H1 (cell line): ENCODE measurements at regions not wholly inside any gene's neighbourhood (a gene's known extent, or its start where the extent isn't known, plus 50 kb on each side); places are given as distances from the start of the nearest gene placed in this dataset.

Source experiments
- CTCF ChIA-PET: fragments of 300-600 bp; sonication (Branson Sonifier 250); formaldehyde crosslinking; loops from one replicate; lab custom pipeline; 2021; ENCODE audit not compliant: partially characterized antibody; lab: Charles Lee
- POLR2A ChIA-PET: fragments of 300-600 bp; sonication (Branson Sonifier 250); formaldehyde crosslinking; loops from one replicate; lab custom pipeline; 2021; ENCODE audit warnings: inconsistent platforms; ENCODE audit not compliant: partially characterized antibody; lab: Charles Lee
- DNase-seq, 2 experiments: peaks; one replicate each; pipeline versions ENCODE4 v3.0.0 to v3.0.0-alpha.2; 2010 to 2022; ENCODE audit warnings: low spot score in 2 of 2, low read depth in 1 of 2, mixed read lengths in 1 of 2
- FAIRE-seq: peaks from 2 replicates; lab custom pipeline; 2011; peaks lifted over from hg19 to GRCh38; lab: Jason Lieb, UNC
- H2AFZ ChIP-seq: 2 replicates; pipeline ENCODE4 v1.8.1; 2012; ENCODE audit warnings: low read length, inconsistent platforms
- H2AK5ac ChIP-seq: 2 replicates; pipeline ENCODE4 v1.6.1; 2013; ENCODE audit warnings: low read depth, low read length
- H2BK120ac ChIP-seq: replicated peaks from 2 replicates; pipeline ENCODE3; 2013; ENCODE audit warnings: low read depth, low read length, inconsistent platforms
- H2BK12ac ChIP-seq: 2 replicates; pipeline ENCODE4 v1.6.1; 2013; ENCODE audit warnings: low read depth, low read length
- H2BK15ac ChIP-seq: 2 replicates; pipeline ENCODE4 v1.6.1; 2013; ENCODE audit warnings: low read length
- H2BK20ac ChIP-seq: 2 replicates; pipeline ENCODE4 v1.6.1; 2013; ENCODE audit warnings: low read length
- H2BK5ac ChIP-seq: 2 replicates; pipeline ENCODE4 v1.6.1; 2013; ENCODE audit warnings: low read depth, low read length
- H3K14ac ChIP-seq: 2 replicates; pipeline ENCODE4 v1.6.1; 2013; ENCODE audit warnings: inconsistent platforms; ENCODE audit not compliant: insufficient read length
- H3K18ac ChIP-seq: 2 replicates; pipeline ENCODE4 v1.6.1; 2013; ENCODE audit warnings: low read length; ENCODE audit errors: extremely low read depth
- H3K23ac ChIP-seq: 2 replicates; pipeline ENCODE4 v1.6.1; 2013; ENCODE audit warnings: inconsistent platforms; ENCODE audit not compliant: insufficient read length
- H3K23me2 ChIP-seq: 2 replicates; pipeline ENCODE4 v1.6.1; 2013; ENCODE audit warnings: low read depth, low read length
- H3K27ac ChIP-seq: 2 replicates; pipeline ENCODE4 v1.6.1; 2011; ENCODE audit warnings: low read depth, low read length, inconsistent platforms
- H3K27me3 ChIP-seq, 4 experiments: replicated peaks in 1 of 4; 1 replicate in 1 of 4; 2 replicates in 3 of 4; pipeline versions ENCODE4 v1.6.1 to v1.8.1; 2011 to 2013; ENCODE audit warnings: low read length in 3 of 4, mild to moderate bottlenecking in 3 of 4, inconsistent platforms in 2 of 4, mixed read lengths in 2 of 4, moderate library complexity in 1 of 4; ENCODE audit not compliant: control insufficient read depth in 3 of 4, insufficient read depth in 3 of 4; ENCODE audit errors: extremely low read depth in 1 of 4
- H3K36me3 ChIP-seq, 4 experiments: 2 replicates each; pipeline versions ENCODE4 v1.6.1 to v1.8.1; 2011 to 2013; ENCODE audit warnings: mild to moderate bottlenecking in 4 of 4, low read length in 3 of 4, moderate library complexity in 2 of 4, control low read depth in 1 of 4, inconsistent platforms in 1 of 4; ENCODE audit not compliant: insufficient read depth in 4 of 4, control insufficient read depth in 2 of 4
- H3K4ac ChIP-seq: replicated peaks from 2 replicates; pipeline ENCODE3; 2013; ENCODE audit warnings: low read length, low read depth, mixed read lengths, inconsistent platforms; ENCODE audit not compliant: insufficient read length
- H3K4me1 ChIP-seq, 4 experiments: replicated peaks in 1 of 4; 1 replicate in 1 of 4; 2 replicates in 3 of 4; pipeline versions ENCODE4 v1.6.1 to v1.8.1; 2011 to 2013; ENCODE audit warnings: low read length in 3 of 4, inconsistent platforms in 2 of 4, mixed read lengths in 1 of 4; ENCODE audit not compliant: insufficient read depth in 4 of 4, control insufficient read depth in 3 of 4
- H3K4me2 ChIP-seq, 2 experiments: 2 replicates each; pipeline versions ENCODE4 v1.6.1 to v1.8.1; 2011 to 2013; ENCODE audit warnings: low read depth in 2 of 2, low read length in 2 of 2, control low read depth in 1 of 2, inconsistent platforms in 1 of 2, mild to moderate bottlenecking in 1 of 2; ENCODE audit not compliant: insufficient read depth in 1 of 2
- H3K4me3 ChIP-seq, 4 experiments: fragments of 200-600, 300-600 bp in 1 of 4; sonication (generic), shearing (Covaris generic), sonication (Bioruptor Twin) in 1 of 4; 2 replicates each; pipeline versions ENCODE4 v1.5.1 to v1.8.1; 2011 to 2016; ENCODE audit warnings: low read length in 4 of 4, low read depth in 3 of 4, control low read depth in 2 of 4, inconsistent platforms in 2 of 4, mild to moderate bottlenecking in 2 of 4, mixed read lengths in 1 of 4, moderate library complexity in 1 of 4; ENCODE audit not compliant: insufficient read depth in 2 of 4; ENCODE audit errors: extremely low read depth in 1 of 4
- H3K56ac ChIP-seq: replicated peaks from 2 replicates; pipeline ENCODE3; 2013; ENCODE audit warnings: low read depth, mild to moderate bottlenecking, mixed read lengths, low read length, inconsistent platforms; ENCODE audit not compliant: insufficient read length
- H3K79me1 ChIP-seq: 2 replicates; pipeline ENCODE4 v1.6.1; 2013; ENCODE audit warnings: low read depth, low read length, control low read depth
- H3K79me2 ChIP-seq, 2 experiments: 2 replicates each; pipeline versions ENCODE4 v1.6.1 to v1.8.1; 2012 to 2013; ENCODE audit warnings: low read length in 2 of 2, mild to moderate bottlenecking in 2 of 2, inconsistent platforms in 1 of 2; ENCODE audit not compliant: insufficient read depth in 2 of 2, control insufficient read depth in 1 of 2
- H3K9ac ChIP-seq, 4 experiments: replicated peaks in 1 of 4; 1 replicate in 1 of 4; 2 replicates in 3 of 4; pipeline versions ENCODE4 v1.6.1 to v1.8.1; 2011 to 2013; ENCODE audit warnings: low read depth in 3 of 4, low read length in 3 of 4, control low read depth in 2 of 4, mild to moderate bottlenecking in 2 of 4, moderate library complexity in 2 of 4, inconsistent platforms in 1 of 4; ENCODE audit errors: extremely low read depth in 1 of 4
- H3K9me3 ChIP-seq, 2 experiments: 2 replicates each; pipeline versions ENCODE4 v1.6.1 to v1.8.1; 2012 to 2013; ENCODE audit warnings: mild to moderate bottlenecking in 2 of 2, moderate library complexity in 2 of 2, control low read depth in 1 of 2, inconsistent platforms in 1 of 2, low read depth in 1 of 2, low read length in 1 of 2, mixed read lengths in 1 of 2; ENCODE audit not compliant: insufficient read depth in 2 of 2
- H4K20me1 ChIP-seq, 2 experiments: replicated peaks in 1 of 2; 2 replicates each; pipeline versions ENCODE3 to v1.8.1; 2011 to 2013; ENCODE audit warnings: inconsistent platforms in 2 of 2, low read length in 2 of 2, mild to moderate bottlenecking in 1 of 2; ENCODE audit not compliant: insufficient read depth in 2 of 2, control insufficient read depth in 1 of 2
- H4K5ac ChIP-seq: 2 replicates; pipeline ENCODE4 v1.6.1; 2013; ENCODE audit warnings: low read length, low read depth, mixed read lengths, inconsistent platforms; ENCODE audit not compliant: insufficient read length
- H4K8ac ChIP-seq: 2 replicates; pipeline ENCODE4 v1.8.0; 2013; ENCODE audit warnings: mild to moderate bottlenecking, moderate library complexity, low read length, inconsistent platforms; ENCODE audit not compliant: insufficient read depth; ENCODE audit errors: extremely low read depth
- H4K91ac ChIP-seq: replicated peaks from 2 replicates; pipeline ENCODE3; 2013; ENCODE audit warnings: low read length, mixed read lengths, inconsistent platforms; ENCODE audit not compliant: insufficient read length
- ATF2 ChIP-seq: IDR thresholded peaks from 2 replicates; pipeline ENCODE4 v1.6.1; 2012; ENCODE audit warnings: low read length, inconsistent platforms
- RAD21 ChIP-seq, 2 experiments: IDR thresholded peaks in 1 of 2; conservative IDR thresholded peaks in 1 of 2; 2 replicates each; pipeline ENCODE4 v1.6.1; 2011; ENCODE audit warnings: low read depth in 2 of 2, low read length in 2 of 2, improper control_type of control experiment in 1 of 2, inconsistent platforms in 1 of 2, mild to moderate bottlenecking in 1 of 2, moderate library complexity in 1 of 2
- TCF12 ChIP-seq: IDR thresholded peaks from 2 replicates; pipeline ENCODE4 v1.6.1; 2011; ENCODE audit warnings: low read depth, mild to moderate bottlenecking, low read length
- YY1 ChIP-seq: IDR thresholded peaks from 2 replicates; pipeline ENCODE4 v1.6.1; 2011; ENCODE audit warnings: low read depth, mild to moderate bottlenecking, low read length
- WGBS, 2 experiments: shearing (Covaris generic) in 1 of 2; methylation state at CpG; one replicate each; pipeline versions ENCODE4 v1.1.6 to v1.1.7; 2013 to 2015; ENCODE audit warnings: low lambda C conversion rate in 2 of 2, mixed read lengths in 2 of 2, inconsistent platforms in 1 of 2, low coverage in 1 of 2, missing lambda C conversion rate in 1 of 2; ENCODE audit not compliant: insufficient replicate concordance in 2 of 2, insufficient coverage in 1 of 2, insufficient read length in 1 of 2; ENCODE audit errors: extremely low coverage in 1 of 2, missing lambda C conversion rate in 1 of 2; 5-methylcytosine and 5-hydroxymethylcytosine counted together

- Histone ChIP-seq H3K23me2 (no peaks in the 10 kb centered on the region), H3K4me2 (no peak overlapping the region), H3K36me3 (no peaks in the 10 kb centered on the region), H2BK5ac (no peak overlapping the region), H2BK15ac (no peak overlapping the region), H3K4me1 (no peaks in the 10 kb centered on the region), H3K4me3 (no peak overlapping the region), H2AK5ac (no peak overlapping the region), H3K79me2 (no peaks in the 10 kb centered on the region), H3K79me1 (no peaks in the 10 kb centered on the region), H4K5ac (no peak overlapping the region), H2BK120ac (no peak overlapping the region), H3K27ac (no peak overlapping the region), H2BK12ac (no peak overlapping the region), H3K56ac (no peak overlapping the region), H3K9ac (no peak overlapping the region), H4K20me1 (no peaks in the 10 kb centered on the region), H3K23ac (no peak overlapping the region), H3K27me3 (no peaks in the 10 kb centered on the region), H3K9me3 (no peaks in the 10 kb centered on the region), H4K91ac (no peak overlapping the region), H2BK20ac (no peak overlapping the region), H2AFZ (no peak overlapping the region), H3K18ac (no peak overlapping the region), H3K4ac (no peak overlapping the region), H4K8ac (no peak overlapping the region), H3K14ac (no peak overlapping the region)
- ChIA-PET CTCF (interaction anchor here (0.6 to 1.5 kb wide), 3 partner anchors 11 to 231 kb away, joined by 3 to 4 read pairs (median 4); no protein-coding TSS in a partner anchor), POLR2A (no interaction called here)
- FAIRE-seq (no peak), DNase-seq (no peak)
- 90% methylated on average over 2 of the region's 2 CpGs; no CpG with 5 or more reads in 1 of the 2 experiments for WGBS, 2 experiments
- TF ChIP-seq ATF2 (no peak), YY1 (no peak), TCF12 (no peak), RAD21 (IDR thresholded peaks at IDR 0.05 in 1 of 2, conservative IDR thresholded peaks at IDR 0.05 in 1 of 2; ENCODE audit: low read depth in 2 of 2, low read length in 2 of 2) (no peak)
Observed at GRCh38 chr18:44187090-44187489, 493.6 kb upstream of the SETBP1 start.
